IPS DF 6.9 (cell line): ENCODE measurements at regions not wholly inside any gene's neighbourhood (a gene's known extent, or its start where the extent isn't known, plus 50 kb on each side); places are given as distances from the start of the nearest gene placed in this dataset.
"Not testable (repeated sequence)": the region's sequence is repeated elsewhere in the genome, so short reads cannot be mapped to it uniquely, and the experiment has no call there.

Source experiments
- DNase-seq: peaks from one replicate; pipeline ENCODE4 v3.0.0-alpha.2; 2013; ENCODE audit warnings: low read depth, low spot score
- H3K27ac ChIP-seq: one replicate; pipeline ENCODE4 v1.5.1; 2013; ENCODE audit warnings: low read length, control low read depth
- H3K27me3 ChIP-seq: 2 replicates; pipeline ENCODE4 v1.6.1; 2013; ENCODE audit warnings: mild to moderate bottlenecking, low read length; ENCODE audit not compliant: control insufficient read depth, insufficient read depth
- H3K36me3 ChIP-seq: 2 replicates; pipeline ENCODE4 v1.6.1; 2013; ENCODE audit warnings: low read length; ENCODE audit not compliant: control insufficient read depth, insufficient read depth
- H3K4me1 ChIP-seq: 2 replicates; pipeline ENCODE4 v1.6.1; 2013; ENCODE audit warnings: low read length; ENCODE audit not compliant: control insufficient read depth, insufficient read depth
- H3K4me3 ChIP-seq: 2 replicates; pipeline ENCODE4 v1.5.1; 2013; ENCODE audit warnings: mild to moderate bottlenecking, low read length
- H3K9me3 ChIP-seq: 2 replicates; pipeline ENCODE4 v1.6.1; 2013; ENCODE audit warnings: low read length, inconsistent platforms; ENCODE audit not compliant: control insufficient read depth, insufficient read depth
- WGBS: extraction: QIAGEN DNeasy Blood & Tissue Kit; methylation state at CpG from one replicate; pipeline ENCODE4 v1.1.7; 2013; ENCODE audit warnings: mixed read lengths, missing lambda C conversion rate; ENCODE audit not compliant: insufficient read length, insufficient coverage; 5-methylcytosine and 5-hydroxymethylcytosine counted together

DNA sequence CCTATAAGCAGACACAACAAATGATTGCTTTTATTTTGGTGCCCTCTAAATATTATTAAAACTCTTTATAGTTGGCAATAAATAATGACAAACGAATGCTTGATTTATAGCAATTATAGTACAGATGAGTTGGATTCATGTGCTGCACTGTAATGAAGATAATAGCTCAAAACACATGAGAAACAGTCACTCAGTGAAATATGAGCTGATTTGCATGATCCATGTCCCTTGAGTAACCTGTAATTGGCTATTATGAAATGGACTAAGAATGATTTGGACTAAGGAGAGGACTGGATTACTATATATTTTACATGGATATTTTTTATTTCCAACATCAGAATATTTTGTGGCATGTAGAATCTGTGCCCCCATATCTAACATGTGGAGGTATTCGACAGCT lies 365.6 kb upstream of the UBE2E3 start:
- Histone ChIP-seq H3K9me3 (no peaks in the 10 kb centered on the region), H3K4me1 (no peaks in the 10 kb centered on the region), H3K36me3 (no peaks in the 10 kb centered on the region), H3K4me3 (no peak overlapping the region), H3K27ac (no peak overlapping the region), H3K27me3 (no peaks in the 10 kb centered on the region)
- DNase-seq: no peak
- no CpG with 5 or more reads among the region's 2 CpGs for WGBS

DNA sequence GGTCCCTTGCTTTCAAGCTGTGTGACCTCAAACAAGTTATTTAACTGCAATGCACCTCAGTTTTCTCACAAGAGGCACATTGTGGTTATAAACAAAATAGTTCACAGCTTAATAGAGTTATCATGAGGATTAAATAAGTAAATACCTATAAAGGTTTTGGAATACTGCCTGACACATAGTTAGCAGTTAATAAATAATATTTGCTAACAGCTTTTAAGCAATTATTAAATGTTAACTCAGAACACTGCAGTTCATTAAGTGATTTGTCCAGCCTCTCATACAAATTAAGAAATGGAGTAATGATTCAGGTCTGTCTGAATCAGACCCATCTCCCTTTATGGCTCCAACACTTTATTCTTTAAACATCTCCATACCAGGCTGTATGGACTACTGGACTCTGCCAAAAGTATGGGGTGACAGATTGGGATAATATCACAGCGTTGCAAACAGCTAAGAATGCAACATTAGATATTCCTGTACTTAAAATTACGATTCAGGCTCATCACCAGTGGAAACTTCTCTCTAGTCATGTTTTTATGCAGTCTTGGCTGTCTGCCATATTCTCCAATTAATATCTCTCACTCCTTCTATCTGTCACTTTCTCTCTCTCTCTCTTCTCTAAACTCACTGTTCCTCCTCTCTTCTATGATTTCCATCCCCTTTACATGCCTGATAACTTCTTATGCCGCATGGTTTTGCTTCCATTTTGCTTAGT lies 370.6 kb upstream of the UBE2E3 start:
- no CpG with 5 or more reads among the region's 3 CpGs for WGBS
- no peaks in the 10 kb centered on the region for H3K27me3 ChIP-seq
- H3K4me3 ChIP-seq: no peak overlapping the region
- H3K9me3 ChIP-seq: no peaks in the 10 kb centered on the region
- DNase-seq: no peak
- H3K4me1 ChIP-seq: no peaks in the 10 kb centered on the region
- no peaks in the 10 kb centered on the region for H3K36me3 ChIP-seq
- no peak overlapping the region for H3K27ac ChIP-seq

DNA sequence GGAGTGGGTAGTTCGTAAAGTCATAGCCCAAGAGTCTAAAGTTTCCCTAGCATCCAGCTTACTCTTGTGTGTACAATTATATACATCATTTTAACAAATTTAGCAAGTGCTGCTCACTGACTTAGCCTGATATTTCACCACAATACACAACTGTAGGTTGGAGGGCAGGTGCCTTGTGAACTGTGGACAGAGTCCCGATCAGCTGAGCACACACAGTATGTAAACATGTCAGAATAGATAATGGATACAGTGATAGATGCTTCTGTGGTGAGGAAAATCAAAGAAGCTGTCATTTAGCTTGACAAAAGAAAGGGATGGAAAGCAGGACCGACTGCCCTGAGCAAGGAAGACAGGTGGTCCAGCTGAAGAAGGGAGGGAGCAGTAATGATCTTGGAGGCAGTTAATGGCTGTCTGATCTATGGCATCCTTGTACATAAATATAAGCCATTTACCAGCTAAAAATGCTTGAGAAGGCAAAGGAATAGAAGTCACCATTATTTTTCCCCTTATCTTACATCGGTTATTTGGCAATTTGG lies 372.8 kb upstream of the UBE2E3 start:
- no peak for DNase-seq
- no peak overlapping the region for H3K4me3 ChIP-seq
- no CpG with 5 or more reads among the region's 4 CpGs for WGBS
- H3K36me3 ChIP-seq: no peaks in the 10 kb centered on the region
- no peaks in the 10 kb centered on the region for H3K4me1 ChIP-seq
- no peaks in the 10 kb centered on the region for H3K9me3 ChIP-seq
- no peak overlapping the region for H3K27ac ChIP-seq
- H3K27me3 ChIP-seq: no peaks in the 10 kb centered on the region

DNA sequence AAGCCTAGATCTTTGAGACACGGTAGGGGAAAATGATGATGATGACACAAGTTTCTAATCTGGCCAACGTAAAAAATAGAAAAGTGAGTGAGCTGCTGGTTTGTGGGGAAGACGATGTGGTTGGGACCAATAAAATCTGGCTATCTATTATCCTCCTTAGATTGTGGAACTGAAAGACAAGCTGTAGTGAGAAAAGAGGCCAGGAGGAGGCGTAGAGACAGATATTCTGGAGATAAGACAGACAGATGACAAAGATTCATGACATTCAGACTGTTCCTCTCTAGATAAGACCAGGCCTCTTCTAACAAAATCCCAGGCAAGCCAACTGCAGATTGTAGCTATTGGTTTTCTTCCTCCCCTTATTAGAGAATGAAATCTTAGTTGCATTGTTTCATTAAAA lies 376.3 kb upstream of the UBE2E3 start:
- no peak overlapping the region for H3K27ac ChIP-seq
- no peaks in the 10 kb centered on the region for H3K9me3 ChIP-seq
- H3K4me3 ChIP-seq: no peak overlapping the region
- no CpG with 5 or more reads among the region's 4 CpGs for WGBS
- no peaks in the 10 kb centered on the region for H3K27me3 ChIP-seq
- peak; percentile 29 for DNase-seq
- H3K36me3 ChIP-seq: no peaks in the 10 kb centered on the region
- no peaks in the 10 kb centered on the region for H3K4me1 ChIP-seq

DNA sequence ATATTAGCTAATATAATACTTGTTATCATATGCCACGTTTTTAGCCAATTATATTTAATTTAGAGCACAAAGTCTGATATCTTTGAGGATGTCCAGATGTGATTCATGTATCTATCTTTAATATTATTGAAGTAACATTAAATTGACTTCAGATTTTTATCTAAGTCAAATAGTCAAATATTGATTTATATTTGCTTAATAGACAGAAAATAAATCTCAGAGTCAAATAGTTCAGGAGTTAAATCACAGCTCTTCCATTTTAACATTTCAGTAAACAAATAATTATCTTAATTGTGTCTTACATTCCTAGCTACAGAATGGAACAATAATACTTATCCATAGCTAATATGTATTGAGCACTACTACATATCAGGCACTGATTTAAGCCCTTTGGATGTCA lies 379.4 kb upstream of the UBE2E3 start:
- Histone ChIP-seq H3K4me3 (no peak overlapping the region), H3K27ac (no peak overlapping the region), H3K27me3 (no peaks in the 10 kb centered on the region), H3K9me3 (no peaks in the 10 kb centered on the region), H3K36me3 (no peaks in the 10 kb centered on the region), H3K4me1 (no peaks in the 10 kb centered on the region)
- no CpG with 5 or more reads among the region's 1 CpG for WGBS
- DNase-seq: no peak

DNA sequence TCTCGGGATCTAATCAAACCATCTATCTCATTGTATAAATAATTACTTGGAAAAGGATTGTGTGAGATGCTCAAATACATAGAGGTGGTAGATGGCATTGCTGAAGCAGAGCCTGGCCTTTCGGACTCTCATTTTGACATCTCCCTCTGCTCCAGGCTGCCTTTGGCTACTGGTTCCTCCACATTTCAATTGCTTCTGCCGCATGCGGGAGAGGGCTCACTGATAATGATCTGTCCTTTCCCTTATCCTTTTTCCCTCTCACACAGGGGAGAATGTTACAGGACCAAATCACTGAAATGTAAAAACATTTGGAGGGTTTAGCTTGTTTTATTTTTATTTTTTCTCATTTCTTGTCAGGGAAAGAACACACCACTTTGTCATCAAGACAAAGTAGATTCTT lies 380.6 kb upstream of the UBE2E3 start:
- Histone ChIP-seq H3K36me3 (no peaks in the 10 kb centered on the region), H3K9me3 (no peaks in the 10 kb centered on the region), H3K27ac (no peak overlapping the region), H3K4me3 (no peak overlapping the region), H3K27me3 (no peaks in the 10 kb centered on the region), H3K4me1 (no peaks in the 10 kb centered on the region)
- no peak for DNase-seq
- no CpG with 5 or more reads among the region's 4 CpGs for WGBS

DNA sequence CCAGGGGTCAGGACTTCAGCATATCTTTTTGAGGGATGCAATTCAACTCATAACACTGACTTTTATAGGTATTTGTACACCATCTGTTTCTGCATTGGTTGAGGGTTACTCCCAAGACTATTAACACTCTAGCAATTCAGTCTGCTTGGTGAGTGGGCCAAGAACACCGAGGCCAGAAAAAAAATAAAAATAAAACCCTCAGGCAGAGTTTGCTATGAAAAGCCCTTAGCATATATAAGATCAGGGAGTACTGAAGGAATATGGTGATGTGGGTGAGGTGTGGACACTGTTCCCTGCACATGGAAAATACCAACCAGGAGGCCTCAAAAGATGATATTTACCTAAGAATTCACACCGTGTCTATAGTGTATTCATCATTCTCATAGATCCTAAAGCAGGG lies 383.2 kb upstream of the UBE2E3 start:
- Histone ChIP-seq H3K27ac (no peak overlapping the region), H3K4me3 (no peak overlapping the region), H3K4me1 (no peaks in the 10 kb centered on the region), H3K36me3 (no peaks in the 10 kb centered on the region), H3K9me3 (no peaks in the 10 kb centered on the region), H3K27me3 (no peaks in the 10 kb centered on the region)
- WGBS: no CpG with 5 or more reads among the region's 2 CpGs
- no peak for DNase-seq

DNA sequence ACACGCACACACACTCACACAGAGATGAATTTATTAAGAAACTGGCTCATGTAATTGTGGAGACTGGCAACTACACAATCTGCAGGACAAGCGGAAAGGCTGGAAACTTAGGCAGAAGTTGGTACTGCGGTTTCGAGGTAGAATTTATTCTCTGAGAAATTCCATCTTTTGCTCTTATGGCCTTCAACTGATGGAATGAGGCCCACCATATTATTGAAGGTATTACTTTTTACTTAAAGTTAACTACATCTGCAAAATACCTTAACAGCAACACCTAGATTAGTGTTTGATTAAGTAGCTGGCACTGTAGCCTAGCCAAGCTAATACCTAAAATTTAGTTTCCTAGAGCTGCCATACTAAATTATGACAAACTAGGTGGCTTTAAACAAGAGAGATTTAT lies 384.0 kb upstream of the UBE2E3 start:
- no CpG with 5 or more reads among the region's 4 CpGs for WGBS
- Histone ChIP-seq H3K4me3 (no peak overlapping the region), H3K27me3 (no peaks in the 10 kb centered on the region), H3K27ac (no peak overlapping the region), H3K36me3 (no peaks in the 10 kb centered on the region), H3K9me3 (no peaks in the 10 kb centered on the region), H3K4me1 (no peaks in the 10 kb centered on the region)
- DNase-seq: no peak

DNA sequence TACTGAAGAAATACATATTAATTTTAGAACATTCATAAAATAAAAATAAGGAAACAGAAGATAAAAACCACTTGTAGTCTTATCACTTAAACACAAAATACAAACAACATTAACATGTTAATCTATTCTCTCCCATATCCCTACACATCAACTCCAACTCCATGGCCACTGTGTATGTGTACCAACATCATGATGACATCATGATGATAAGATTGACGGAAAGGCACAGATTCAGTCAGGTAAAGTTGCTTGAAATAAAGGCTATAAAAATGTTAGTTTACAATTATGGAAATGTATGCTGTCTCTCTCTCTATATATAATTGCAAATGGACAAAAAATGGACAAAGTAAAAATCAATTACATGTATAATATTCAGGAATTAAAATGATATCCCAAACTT lies 388.5 kb upstream of the UBE2E3 start:
- no peak overlapping the region for H3K27ac ChIP-seq
- no peak for DNase-seq
- H3K4me3 ChIP-seq: no peak overlapping the region
- WGBS: no CpG with 5 or more reads among the region's 1 CpG
- no peaks in the 10 kb centered on the region for H3K27me3 ChIP-seq
- no peaks in the 10 kb centered on the region for H3K36me3 ChIP-seq
- H3K9me3 ChIP-seq: no peaks in the 10 kb centered on the region
- H3K4me1 ChIP-seq: no peaks in the 10 kb centered on the region

DNA sequence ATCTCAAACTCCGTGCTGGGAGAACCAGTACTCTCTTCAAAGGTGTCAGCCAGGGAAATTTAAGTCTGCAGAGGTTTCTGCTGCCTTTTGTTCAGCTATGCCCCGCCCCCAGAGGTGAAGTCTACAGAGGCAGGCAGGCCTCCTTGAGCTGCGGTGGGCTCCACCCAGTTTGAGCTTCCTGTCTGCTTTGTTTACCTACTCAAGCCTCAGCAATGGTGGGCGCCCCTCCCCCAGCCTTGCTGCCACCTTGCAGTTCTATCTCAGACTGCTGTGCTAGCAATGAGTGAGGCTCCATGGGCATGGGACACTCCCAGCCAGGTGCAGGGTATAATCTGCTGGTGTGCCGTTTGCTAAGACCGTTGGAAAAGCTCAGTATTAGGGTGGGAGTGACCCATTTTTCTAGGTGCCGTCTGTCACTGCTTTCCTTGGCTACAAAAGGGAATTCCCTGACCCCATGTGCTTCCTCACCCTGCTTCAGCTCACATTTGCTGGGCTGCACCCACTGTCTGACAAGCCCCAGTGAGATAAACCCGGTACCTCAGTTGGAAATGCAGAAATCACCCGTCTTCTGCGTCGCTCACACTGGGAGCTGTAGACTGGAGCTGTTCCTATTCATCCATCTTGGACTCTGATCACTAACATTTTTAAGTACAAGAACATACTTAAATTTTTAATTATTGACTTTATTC lies 389.2 kb upstream of the UBE2E3 start:
- not testable (repeated sequence) for DNase-seq, H3K4me3 ChIP-seq, H3K9me3 ChIP-seq, H3K27me3 ChIP-seq, H3K36me3 ChIP-seq, H3K27ac ChIP-seq, H3K4me1 ChIP-seq
- no CpG with 5 or more reads among the region's 11 CpGs for WGBS
